ENCODE measurements at regions not wholly inside any gene's neighbourhood (a gene's known extent, or its start where the extent isn't known, plus 50 kb on each side); places are given as distances from the start of the nearest gene placed in this dataset.
"Not testable (repeated sequence)": the region's sequence is repeated elsewhere in the genome, so short reads cannot be mapped to it uniquely, and the experiment has no call there.

DNA sequence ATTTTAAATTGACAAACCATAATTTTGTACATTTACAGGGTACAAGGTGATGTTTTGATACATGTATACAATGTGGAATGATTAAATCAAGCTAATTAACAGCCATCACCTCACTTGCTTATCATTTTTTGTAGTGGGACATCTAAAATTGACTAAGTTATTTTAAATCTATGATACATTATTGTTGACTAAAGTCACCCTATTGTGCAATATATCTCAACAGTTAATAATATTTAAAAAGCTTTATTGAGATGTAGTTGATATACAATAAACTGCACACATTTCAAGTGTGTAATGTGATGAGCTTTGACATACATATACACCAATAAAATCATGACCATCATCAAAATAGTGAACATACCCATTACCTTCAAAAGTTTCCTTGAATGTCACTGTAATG lies 242.5 kb upstream of the PLXNA2 start:
- TF ChIP-seq, protein P1, sequence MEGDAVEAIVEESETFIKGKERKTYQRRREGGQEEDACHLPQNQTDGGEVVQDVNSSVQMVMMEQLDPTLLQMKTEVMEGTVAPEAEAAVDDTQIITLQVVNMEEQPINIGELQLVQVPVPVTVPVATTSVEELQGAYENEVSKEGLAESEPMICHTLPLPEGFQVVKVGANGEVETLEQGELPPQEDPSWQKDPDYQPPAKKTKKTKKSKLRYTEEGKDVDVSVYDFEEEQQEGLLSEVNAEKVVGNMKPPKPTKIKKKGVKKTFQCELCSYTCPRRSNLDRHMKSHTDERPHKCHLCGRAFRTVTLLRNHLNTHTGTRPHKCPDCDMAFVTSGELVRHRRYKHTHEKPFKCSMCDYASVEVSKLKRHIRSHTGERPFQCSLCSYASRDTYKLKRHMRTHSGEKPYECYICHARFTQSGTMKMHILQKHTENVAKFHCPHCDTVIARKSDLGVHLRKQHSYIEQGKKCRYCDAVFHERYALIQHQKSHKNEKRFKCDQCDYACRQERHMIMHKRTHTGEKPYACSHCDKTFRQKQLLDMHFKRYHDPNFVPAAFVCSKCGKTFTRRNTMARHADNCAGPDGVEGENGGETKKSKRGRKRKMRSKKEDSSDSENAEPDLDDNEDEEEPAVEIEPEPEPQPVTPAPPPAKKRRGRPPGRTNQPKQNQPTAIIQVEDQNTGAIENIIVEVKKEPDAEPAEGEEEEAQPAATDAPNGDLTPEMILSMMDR (conservative IDR thresholded peaks at IDR 0.05), result no peak

DNA sequence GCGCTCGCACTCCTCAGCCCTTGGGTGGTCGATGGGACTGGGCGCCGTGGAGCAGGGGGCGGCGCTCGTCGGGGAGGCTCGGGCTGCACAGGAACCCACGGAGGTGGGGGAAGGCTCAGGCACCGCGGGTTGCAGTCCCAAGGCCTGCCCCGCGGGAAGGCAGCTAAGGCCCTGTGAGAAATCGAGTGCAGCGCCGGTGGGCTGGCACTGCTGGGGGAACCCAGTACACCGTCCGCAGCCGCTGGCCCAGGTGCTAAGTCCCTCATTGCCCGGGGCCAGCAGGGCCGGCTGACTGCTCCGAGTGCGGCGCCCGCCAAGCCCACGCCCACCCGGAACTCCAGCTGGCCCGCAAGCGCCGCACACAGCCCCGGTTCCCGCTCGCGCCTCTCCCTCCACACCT lies 244.2 kb upstream of the PLXNA2 start:
- not testable (repeated sequence) for H3K27ac ChIP-seq

More for the DNA sequence above, 242.5 kb upstream of the PLXNA2 start:
- no peak overlapping the region for H3K27ac ChIP-seq

DNA sequence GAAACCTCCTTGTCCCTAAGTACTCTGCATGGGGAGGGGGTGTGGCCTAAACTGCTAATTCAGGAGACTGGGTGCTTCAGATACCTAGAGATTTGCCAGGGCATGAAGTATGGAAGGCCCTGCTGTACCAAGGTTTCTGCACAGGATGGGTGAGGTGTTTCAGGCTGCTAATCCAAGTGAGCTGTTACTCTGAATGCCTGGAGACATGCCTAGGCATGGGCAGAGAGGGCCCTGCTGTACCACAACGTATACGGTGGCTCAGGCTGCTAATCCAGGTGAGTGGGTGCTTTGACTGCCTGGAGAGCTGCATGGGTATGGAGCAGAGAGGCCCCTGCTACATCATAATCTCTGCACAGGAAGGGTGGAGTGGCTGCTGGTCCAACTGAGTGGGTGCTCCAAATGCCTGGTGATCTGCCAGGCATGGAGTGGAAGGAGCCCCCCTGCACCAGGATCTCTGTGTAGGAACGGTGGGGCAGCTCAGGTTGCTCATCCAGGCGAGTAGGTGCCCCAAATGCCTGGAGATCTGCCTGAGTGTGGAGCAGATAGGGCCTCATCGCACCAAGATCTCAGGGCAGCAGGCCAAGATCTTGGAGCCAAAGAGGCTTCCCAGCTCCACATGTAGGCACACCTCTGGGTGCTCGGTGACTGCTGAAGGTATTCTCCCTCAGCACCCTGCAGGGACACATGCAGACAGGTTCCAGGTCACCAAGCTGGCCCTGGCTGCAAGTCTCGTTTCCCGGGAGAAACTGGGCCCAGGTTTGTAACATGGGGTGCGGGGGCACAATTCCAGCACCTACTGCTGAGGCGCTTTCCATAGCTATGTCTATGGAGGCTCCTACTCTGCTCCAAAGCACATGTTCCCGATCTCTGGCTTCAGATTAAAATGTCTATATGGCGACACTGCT lies 252.5 kb upstream of the PLXNA2 start:
- no peak overlapping the region; the same call in 1 of the 2 replicates for H3K27ac ChIP-seq
- TF ChIP-seq, protein P1 (conservative IDR thresholded peaks at IDR 0.05), result no peak

DNA sequence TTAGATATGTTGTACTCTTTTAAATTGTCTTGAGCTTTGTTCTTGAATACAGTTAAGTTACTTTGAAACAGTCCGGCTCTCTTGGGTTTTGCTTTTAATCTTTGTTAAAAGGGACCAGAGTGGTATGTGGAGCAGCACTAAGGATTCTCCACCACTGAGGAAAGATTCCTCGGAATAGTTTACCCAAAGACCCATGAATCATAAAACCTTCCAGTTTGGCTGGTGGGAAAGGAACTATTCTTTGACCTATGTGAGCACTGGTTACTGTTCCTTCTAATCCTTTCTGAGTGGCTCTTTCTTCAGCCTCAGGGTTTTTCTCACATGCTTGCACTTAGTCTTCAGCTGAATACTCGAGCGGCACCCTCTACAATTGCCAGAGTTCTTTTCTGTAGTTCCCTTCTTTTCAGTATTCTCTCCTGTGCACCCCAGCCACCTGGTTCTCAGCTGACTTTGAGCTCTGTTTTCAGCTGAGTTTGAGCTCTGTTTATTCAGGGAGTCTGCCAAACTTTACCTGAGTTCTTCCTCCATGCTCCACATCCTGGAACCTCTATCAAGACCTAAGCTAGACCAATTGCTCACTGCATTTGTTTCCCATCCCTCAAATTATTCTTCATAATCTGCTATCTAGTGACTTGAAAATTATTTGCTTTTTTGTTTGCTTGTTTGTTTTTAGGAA lies 253.8 kb upstream of the PLXNA2 start:
- peak overlapping the region; percentile 66 for H3K27ac ChIP-seq
- TF ChIP-seq, protein P1 (conservative IDR thresholded peaks at IDR 0.05), result no peak

DNA sequence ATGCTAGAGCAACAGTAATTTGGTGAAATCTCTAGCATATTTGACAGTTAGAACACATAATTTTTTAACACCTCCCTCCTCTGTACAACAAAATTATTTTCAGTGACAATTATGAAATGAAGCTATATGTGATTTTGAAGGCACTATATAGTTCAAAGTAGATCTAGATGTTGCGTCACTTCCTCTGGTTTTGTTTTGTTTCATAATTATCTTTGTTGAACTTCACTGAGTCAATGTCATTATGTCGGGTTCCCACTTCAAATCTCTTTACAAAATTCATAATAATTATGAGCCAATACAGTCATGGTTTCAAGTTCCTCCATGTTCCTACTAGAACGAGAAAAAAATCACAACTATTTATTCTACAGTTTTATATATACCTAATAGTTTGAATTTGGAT lies 254.8 kb upstream of the PLXNA2 start:
- TF ChIP-seq, protein P1 (conservative IDR thresholded peaks at IDR 0.05), result no peak
- peak overlapping the region; percentile 66 for H3K27ac ChIP-seq

DNA sequence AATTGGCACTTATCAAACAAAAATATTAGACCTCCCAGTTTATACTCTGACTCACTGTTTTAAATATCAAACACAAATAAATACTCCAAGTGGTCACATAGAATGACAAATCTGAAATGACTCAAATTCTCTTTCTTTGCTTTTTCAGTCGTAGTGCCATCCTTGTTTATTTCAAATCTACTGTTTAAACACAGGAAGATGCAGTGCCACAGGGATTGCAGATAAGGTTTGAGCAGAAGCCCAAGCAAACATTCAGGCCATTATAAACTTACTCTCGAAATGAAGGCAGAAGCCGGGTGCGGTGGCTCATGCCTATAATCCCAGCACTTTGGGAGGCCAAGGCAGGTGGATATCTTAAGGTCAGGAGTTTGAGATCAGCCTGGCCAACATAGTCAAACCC lies 255.4 kb upstream of the PLXNA2 start:
- TF ChIP-seq, protein P1 (conservative IDR thresholded peaks at IDR 0.05), result no peak
- peak overlapping the region; percentile 66 for H3K27ac ChIP-seq

DNA sequence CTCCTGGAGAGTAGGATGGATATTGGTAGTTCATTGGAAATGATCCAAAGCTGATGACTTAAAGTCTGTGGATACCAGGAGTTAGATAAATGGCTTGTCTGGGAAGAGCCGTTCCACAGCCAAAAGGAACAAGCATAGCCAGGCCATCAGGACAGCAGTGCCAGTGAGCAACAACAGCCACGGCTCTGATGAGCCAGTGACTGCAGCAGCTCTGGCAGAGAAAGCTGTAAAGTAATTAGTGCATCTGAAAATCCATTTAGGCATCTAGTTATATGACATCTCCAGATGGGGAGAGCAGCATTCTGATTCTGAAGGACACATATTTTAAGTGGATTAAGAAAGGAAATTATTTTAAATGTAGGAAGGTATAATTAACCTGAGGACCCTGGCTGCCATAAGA lies 256.2 kb upstream of the PLXNA2 start:
- TF ChIP-seq, protein P1 (conservative IDR thresholded peaks at IDR 0.05), result no peak
- peak overlapping the region; percentile 66 for H3K27ac ChIP-seq

DNA sequence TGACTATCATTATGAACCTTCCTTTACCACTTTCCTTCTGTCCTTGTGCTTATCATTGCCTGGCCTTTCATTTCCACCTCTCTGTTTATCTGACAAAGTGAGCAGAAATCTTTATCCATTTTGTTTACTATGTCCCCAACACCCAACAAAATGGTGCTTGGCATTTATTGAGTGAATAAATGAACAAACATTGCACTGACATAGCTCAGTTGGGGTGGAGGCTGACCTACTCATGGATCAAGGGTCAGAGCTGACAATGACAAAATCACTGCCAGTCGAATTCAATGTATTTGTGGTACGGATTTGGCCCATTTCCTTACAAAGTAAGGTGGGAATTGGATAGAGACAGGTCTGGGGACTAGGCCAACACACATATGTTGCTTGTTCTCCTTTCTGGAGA lies 257.4 kb upstream of the PLXNA2 start:
- TF ChIP-seq, protein P1 (conservative IDR thresholded peaks at IDR 0.05), result no peak
- H3K27ac ChIP-seq, result no peak overlapping the region
